Mesothelial cell of epicardium (in vitro differentiated cells): ENCODE measurements at regions not wholly inside any gene's neighbourhood (a gene's known extent, or its start where the extent isn't known, plus 50 kb on each side); places are given as distances from the start of the nearest gene placed in this dataset.

Experiments
- DNase-seq, 2 experiments: peaks; one replicate each; pipeline ENCODE4 v3.0.0; 2021; ENCODE audit warnings: low spot score in 2 of 2; ENCODE audit not compliant: unreplicated experiment in 2 of 2
- H3K27ac Mint-ChIP-seq: 2 replicates; pipeline ENCODE4 v1.8.0; 2021; ENCODE audit warnings: mixed read lengths
- H3K27me3 Mint-ChIP-seq: 2 replicates; pipeline ENCODE4 v1.8.0; 2021; ENCODE audit warnings: low read depth, mixed read lengths
- H3K36me3 Mint-ChIP-seq: 2 replicates; pipeline ENCODE4 v1.8.0; 2021; ENCODE audit warnings: mixed read lengths
- H3K4me1 Mint-ChIP-seq: 2 replicates; pipeline ENCODE4 v1.8.0; 2021; ENCODE audit warnings: mixed read lengths
- H3K4me3 Mint-ChIP-seq: 2 replicates; pipeline ENCODE4 v1.8.0; 2021; ENCODE audit warnings: mild to moderate bottlenecking, moderate library complexity, mixed read lengths
- H3K9me3 Mint-ChIP-seq: 2 replicates; pipeline ENCODE4 v1.8.0; 2021; ENCODE audit warnings: mixed read lengths
- CTCF ChIP-seq: fragments of 200-600 bp; sonication (generic); IDR thresholded peaks from one replicate; pipeline ENCODE4 v1.5.0; 2021; ENCODE audit warnings: antibody characterized with exemption; ENCODE audit not compliant: unreplicated experiment

GRCh38 chr6:113805811-113806495, 51.2 kb upstream of the MARCKS start:
- Mint-ChIP-seq H3K9me3 (peaks cover 6% of the 10 kb centered on the region), H3K27me3 (no peaks in the 10 kb centered on the region), H3K27ac (no peak overlapping the region), H3K4me3 (no peak overlapping the region), H3K4me1 (no peaks in the 10 kb centered on the region), H3K36me3 (no peaks in the 10 kb centered on the region)
- no peak for TF ChIP-seq CTCF
- no peak for DNase-seq
